ENCODE measurements at regions not wholly inside any gene's neighbourhood (a gene's known extent, or its start where the extent isn't known, plus 50 kb on each side); places are given as distances from the start of the nearest gene placed in this dataset.

- TF ChIP-seq CHAMP1 (IDR thresholded peaks at IDR 0.05) = no peak
- no peak for TF ChIP-seq CEBPZ (IDR thresholded peaks at IDR 0.05; ENCODE audit: borderline replicate concordance, low read depth, low read length)
- peak; percentile 39 to 53; a peak in 2 of 4 replicates for TF ChIP-seq KDM1A (IDR thresholded peaks at IDR 0.05)
- no peak for TF ChIP-seq TBP (optimal IDR thresholded peaks at IDR 0.05; ENCODE audit: low read depth, low read length)
- TF ChIP-seq ZNF175 (CRISPR knock-in tag; IDR thresholded peaks at IDR 0.05; ENCODE audit: low read depth) = no peak
- no peak for TF ChIP-seq HDAC1 (IDR thresholded peaks at IDR 0.05)
- no peak for TF ChIP-seq MCM3 (IDR thresholded peaks at IDR 0.05)
- no peak for TF ChIP-seq ZNF121 (CRISPR knock-in tag; conservative IDR thresholded peaks at IDR 0.05)
- TF ChIP-seq LEF1 (IDR thresholded peaks at IDR 0.05) = 0 out of 2 replicates have a peak, but pooled peaks have one; percentile 59
- TF ChIP-seq BCOR (IDR thresholded peaks at IDR 0.05) = no peak
- peak; percentile 44; the same call in 1 of the 2 replicates for TF ChIP-seq BACH1 (tag; IDR thresholded peaks at IDR 0.05)
- peak; percentile 36; the same call in 1 of the 2 replicates for TF ChIP-seq MEF2D (tag; conservative IDR thresholded peaks at IDR 0.05; ENCODE audit: low read depth)
- TF ChIP-seq NFRKB (IDR thresholded peaks at IDR 0.05; ENCODE audit: low read depth) = peak; percentile 47; the same call in 1 of the 2 replicates
- no peak for TF ChIP-seq IRF1 (CRISPR knock-in tag; IDR thresholded peaks at IDR 0.05; ENCODE audit: borderline replicate concordance)
- peak; percentile 87 for TF ChIP-seq SMARCE1 (IDR thresholded peaks at IDR 0.05)
- no peak for TF ChIP-seq ARID3A (IDR thresholded peaks at IDR 0.05; ENCODE audit: borderline replicate concordance, low read depth, low read length)
- no peak for TF ChIP-seq PCBP2 (IDR thresholded peaks at IDR 0.05; ENCODE audit: low read depth, low read length, poor library complexity, severe bottlenecking)
- TF ChIP-seq ARID1B (IDR thresholded peaks at IDR 0.05) = peak; percentile 81
- TF ChIP-seq CREM (IDR thresholded peaks at IDR 0.05; ENCODE audit: low read depth) = no peak
- TF ChIP-seq ZKSCAN3 (CRISPR knock-in tag; IDR thresholded peaks at IDR 0.05) = no peak
Measured at GRCh38 chr2:71742953-71743601, 289.7 kb downstream of the DYSF start (continued).

Data from K562 (cell line).